ENCODE measurements at regions not wholly inside any gene's neighbourhood (a gene's known extent, or its start where the extent isn't known, plus 50 kb on each side); places are given as distances from the start of the nearest gene placed in this dataset.

DNA sequence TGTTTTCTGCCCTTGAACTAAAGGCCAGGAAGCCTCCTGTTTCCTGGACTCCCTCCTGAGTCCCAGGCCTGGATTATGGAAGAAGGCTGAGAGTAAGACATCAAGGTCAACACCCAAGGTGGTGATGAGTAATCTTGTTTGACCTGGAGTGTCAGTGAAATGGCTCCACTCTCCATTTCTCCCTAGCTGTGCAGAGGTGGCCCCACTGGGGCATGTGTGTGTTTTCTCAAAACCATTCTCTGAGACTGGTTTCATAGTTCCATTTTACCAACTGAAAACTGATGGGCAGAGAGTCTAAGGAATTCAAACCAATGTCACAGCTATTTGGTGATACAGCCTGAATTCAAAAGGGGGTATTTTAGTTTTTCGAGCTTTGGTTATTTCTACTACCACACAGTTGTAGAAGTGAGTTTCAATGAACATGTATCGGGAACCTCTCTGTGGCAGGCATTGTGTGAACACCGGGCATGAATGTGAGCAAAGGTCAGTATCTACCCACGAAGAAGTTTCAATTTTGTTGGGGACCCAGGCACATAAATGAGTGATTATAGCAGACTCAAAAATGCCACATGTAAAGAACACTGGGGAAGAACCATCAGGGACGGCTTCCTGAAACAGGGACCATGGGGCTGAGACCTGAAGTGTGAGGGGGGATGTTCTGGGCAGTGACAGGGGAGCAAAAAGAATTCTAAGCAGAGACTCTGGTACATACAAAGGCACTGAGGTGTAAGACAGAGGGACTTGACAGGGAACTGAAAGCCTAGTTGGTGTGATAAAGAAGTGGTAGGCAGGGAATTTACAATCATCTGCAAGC lies 269.6 kb upstream of the KLF4 start:
- Mint-ChIP-seq H3K4me3 (no peak overlapping the region), H3K4me1 (ENCODE audit: low read depth) (no peaks in the 10 kb centered on the region), H3K27me3 (ENCODE audit: low read depth) (no peaks in the 10 kb centered on the region), H3K36me3 (ENCODE audit: low read depth) (no peaks in the 10 kb centered on the region), H3K27ac (no peak overlapping the region), H3K9me3 (peaks cover 9% of the 10 kb centered on the region)
- no peak for DNase-seq (ENCODE audit: low spot score)

DNA sequence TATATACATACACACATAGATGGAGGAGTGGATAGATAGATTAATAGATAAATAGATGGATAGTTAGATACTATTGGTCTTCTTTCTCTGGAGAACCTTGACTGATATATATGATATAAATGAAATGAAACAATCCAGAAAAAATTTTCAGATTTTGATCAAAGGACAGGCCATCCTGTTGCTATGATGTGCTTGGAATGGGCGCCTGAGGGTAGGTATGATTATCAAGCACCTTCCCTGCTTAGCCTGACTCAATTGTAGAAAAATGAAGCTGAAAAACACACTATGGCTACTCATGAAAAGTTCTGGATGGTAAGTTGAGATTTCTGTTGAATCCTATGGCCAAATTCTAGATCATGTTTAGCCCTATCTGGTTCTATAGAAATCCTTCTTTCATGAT lies 266.5 kb upstream of the KLF4 start:
- Mint-ChIP-seq H3K4me1 (ENCODE audit: low read depth) (no peaks in the 10 kb centered on the region), H3K4me3 (no peak overlapping the region), H3K9me3 (peaks cover 4% of the 10 kb centered on the region), H3K27me3 (ENCODE audit: low read depth) (no peaks in the 10 kb centered on the region), H3K27ac (no peak overlapping the region), H3K36me3 (ENCODE audit: low read depth) (no peaks in the 10 kb centered on the region)
- DNase-seq (ENCODE audit: low spot score): no peak

DNA sequence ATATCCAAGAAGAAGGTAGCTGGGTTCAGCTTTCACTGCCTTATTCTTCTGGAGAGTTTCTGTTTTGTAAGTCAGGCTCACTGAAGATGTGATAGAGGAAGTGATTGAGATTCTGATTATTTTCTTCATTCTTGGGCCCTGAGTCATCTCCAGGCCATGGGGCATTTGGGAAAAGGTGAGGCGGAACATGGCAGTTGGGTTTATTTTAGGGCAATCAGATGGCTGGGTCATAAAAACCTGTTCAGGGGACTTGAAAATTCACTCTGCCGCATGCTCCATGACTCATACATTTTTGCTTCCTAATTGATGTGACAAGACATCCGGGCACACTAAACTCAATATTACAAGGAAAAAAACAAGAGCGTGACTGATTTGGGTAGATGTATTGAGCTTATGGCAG lies 265.7 kb upstream of the KLF4 start:
- Mint-ChIP-seq H3K4me1 (ENCODE audit: low read depth) (no peaks in the 10 kb centered on the region), H3K27me3 (ENCODE audit: low read depth) (no peaks in the 10 kb centered on the region), H3K4me3 (no peak overlapping the region), H3K27ac (no peak overlapping the region), H3K36me3 (ENCODE audit: low read depth) (no peaks in the 10 kb centered on the region), H3K9me3 (peaks cover 4% of the 10 kb centered on the region)
- no peak for DNase-seq (ENCODE audit: low spot score)

DNA sequence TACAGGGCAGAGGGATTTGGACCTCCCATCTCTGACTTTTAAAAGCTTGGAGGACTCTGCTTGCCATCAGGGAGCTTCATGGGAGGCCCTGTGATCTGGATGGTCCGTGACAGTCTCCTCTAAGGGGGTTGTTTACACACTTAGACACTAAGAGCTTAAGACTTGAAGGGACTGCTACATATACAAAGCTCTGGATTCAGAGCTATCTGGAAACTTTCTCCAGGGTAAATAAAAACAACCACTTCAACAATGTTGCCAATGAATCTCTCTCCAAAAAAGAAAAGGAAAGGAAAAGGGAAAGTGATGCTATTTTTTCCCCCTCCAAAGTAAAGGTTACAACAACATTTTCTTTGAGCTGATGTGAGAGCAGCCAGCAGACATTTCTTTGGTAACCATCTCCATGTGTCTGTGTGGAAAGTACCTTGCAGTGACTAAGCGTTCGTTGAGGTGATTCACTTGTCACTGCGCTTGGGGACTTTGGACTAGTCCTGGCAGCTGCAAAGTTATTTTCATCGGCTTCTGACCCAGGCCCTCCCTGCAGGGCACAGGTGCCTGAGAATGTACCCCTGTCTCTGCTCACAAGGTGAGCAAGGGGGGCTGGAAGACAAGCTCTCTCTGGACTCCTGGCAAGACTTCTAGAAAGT lies 262.1 kb upstream of the KLF4 start:
- Mint-ChIP-seq H3K4me3 (no peak overlapping the region), H3K4me1 (ENCODE audit: low read depth) (no peaks in the 10 kb centered on the region), H3K9me3 (no peaks in the 10 kb centered on the region), H3K36me3 (ENCODE audit: low read depth) (no peaks in the 10 kb centered on the region), H3K27ac (no peak overlapping the region), H3K27me3 (ENCODE audit: low read depth) (no peaks in the 10 kb centered on the region)
- DNase-seq (ENCODE audit: low spot score): no peak

DNA sequence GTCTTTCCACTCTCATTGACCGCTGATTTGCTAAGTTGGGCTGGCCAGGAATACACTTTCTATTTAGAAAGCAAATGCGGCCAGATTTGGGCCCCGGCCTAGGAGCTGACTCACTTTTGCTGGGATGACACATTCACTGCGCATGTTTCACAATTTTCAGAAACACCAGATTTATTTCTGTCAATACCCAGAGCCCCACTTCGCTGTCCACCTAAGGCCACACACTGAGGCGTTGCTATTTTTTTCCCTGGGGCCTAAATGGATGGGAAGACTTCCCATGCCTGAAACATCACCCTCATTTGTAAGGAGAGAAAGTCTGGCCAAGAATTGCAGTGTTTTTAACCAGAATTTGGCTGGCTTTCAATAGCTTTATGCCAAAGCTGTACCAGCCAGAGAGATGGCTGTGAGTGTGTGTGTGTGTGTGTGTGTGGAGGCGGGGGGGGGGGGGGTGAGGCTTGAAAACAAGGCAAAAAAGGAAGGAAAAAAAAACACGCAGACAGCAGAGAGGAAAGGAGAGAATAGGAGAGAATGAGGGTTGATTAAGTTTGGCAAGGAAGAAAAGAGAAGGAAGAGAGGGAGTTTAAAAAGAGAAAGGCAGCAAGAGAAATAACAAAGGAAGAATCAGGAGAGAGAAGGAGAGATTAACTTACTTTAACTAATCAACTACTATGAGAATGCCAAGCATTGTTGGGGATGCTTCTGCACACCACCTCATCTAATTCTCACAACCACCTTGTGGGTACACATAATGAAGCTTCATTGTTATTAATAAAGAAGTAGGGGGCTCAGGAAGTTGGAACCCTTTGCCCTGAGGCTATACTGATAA lies 261.4 kb upstream of the KLF4 start:
- Mint-ChIP-seq H3K36me3 (ENCODE audit: low read depth) (no peaks in the 10 kb centered on the region), H3K4me1 (ENCODE audit: low read depth) (no peaks in the 10 kb centered on the region), H3K27ac (no peak overlapping the region), H3K27me3 (ENCODE audit: low read depth) (no peaks in the 10 kb centered on the region), H3K4me3 (no peak overlapping the region), H3K9me3 (no peaks in the 10 kb centered on the region)
- no peak for DNase-seq (ENCODE audit: low spot score)

DNA sequence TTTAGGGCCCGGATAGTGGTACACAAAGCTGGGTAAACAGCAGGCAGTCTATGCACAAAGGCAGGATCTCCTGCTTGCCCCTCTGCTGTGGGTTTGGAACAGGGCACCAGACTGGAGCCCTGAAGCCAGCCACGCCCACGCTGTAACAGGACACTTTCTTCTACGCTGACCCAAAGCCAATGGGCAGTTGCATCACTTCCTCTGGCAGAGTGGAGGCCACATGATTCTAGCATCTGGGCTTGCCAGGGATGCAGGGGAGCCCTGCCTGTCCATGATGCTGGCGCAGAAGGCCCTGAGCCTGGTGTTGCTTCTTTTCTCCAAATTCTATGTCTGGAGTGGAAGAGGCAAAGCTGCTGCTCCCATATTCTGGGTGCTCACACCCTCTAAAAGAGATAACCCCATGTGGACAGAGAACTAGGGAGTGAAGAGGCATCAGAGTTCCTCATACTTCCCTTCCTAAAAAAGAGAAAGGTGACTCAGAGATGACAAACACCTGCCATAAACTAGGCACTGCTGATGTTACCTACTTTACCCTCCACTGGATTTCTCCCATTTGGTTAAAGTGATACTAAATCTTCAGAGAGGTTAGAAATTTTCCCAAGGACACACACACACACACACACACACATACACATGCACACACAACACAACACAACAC lies 260.3 kb upstream of the KLF4 start:
- Mint-ChIP-seq H3K4me1 (ENCODE audit: low read depth) (no peaks in the 10 kb centered on the region), H3K27me3 (ENCODE audit: low read depth) (no peaks in the 10 kb centered on the region), H3K9me3 (no peaks in the 10 kb centered on the region), H3K4me3 (no peak overlapping the region), H3K36me3 (ENCODE audit: low read depth) (no peaks in the 10 kb centered on the region), H3K27ac (no peak overlapping the region)
- no peak for DNase-seq (ENCODE audit: low spot score)

DNA sequence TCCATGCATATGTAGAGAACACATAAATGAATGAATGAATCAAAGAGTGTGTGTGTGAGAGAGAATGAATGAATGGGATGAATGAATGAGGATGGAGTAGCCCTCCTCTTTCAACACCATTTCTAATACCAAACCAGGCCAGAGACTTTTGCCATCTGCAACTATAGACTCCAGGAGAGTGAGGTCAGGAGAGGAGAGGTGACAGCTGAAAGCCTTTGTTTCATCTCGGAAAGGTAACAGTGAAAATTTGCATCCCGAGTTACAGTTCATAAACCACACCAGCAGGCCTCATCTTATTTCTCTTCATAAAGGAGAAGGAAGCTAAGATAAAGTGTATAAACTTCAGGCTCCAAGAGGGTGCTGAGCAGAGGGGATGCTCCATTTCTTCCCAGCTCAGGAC lies 255.3 kb upstream of the KLF4 start:
- no peak for DNase-seq (ENCODE audit: low spot score)
- no peaks in the 10 kb centered on the region for H3K27me3 Mint-ChIP-seq (ENCODE audit: low read depth)
- no peaks in the 10 kb centered on the region for H3K4me1 Mint-ChIP-seq (ENCODE audit: low read depth)
- no peak overlapping the region for H3K27ac Mint-ChIP-seq
- no peak overlapping the region for H3K4me3 Mint-ChIP-seq
- no peaks in the 10 kb centered on the region for H3K36me3 Mint-ChIP-seq (ENCODE audit: low read depth)
- H3K9me3 Mint-ChIP-seq: no peaks in the 10 kb centered on the region

DNA sequence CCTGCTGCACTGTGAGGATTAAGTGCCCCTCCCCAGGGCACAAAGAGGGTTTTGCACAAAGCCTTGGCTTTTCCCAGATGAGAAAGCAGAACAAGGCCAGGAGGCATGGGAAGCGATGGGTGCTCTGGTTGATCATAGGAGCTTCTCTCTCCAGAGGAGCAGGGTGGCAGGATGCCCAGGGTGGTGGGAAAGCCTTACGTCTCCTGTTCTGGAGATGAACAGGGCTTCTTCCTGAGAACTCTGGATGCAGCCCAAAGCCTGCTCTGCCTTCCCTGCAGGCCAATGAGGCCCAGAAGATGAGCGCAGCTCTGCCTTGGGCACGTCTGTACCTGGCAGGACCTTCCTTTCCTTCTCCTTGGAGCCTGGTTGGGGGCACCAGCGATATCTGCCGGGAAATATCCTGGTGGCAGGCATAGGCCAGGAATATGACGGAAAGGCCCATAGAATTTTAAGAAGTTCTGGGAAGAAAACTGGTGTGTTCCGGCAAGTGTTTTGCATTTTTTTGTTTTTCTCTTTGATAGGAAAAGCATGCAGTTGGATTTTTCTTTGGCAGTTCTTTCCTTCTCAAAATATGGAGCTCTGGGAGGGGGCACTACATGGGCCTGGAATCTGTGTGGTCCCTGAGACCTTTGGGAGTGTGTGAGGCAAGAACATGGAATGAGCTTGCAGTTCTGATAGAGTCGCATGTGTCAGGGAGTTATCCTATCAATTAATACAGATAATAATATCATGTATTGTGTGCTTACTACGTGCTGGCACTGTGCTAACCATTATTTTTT lies 253.2 kb upstream of the KLF4 start:
- Mint-ChIP-seq H3K4me1 (ENCODE audit: low read depth) (no peaks in the 10 kb centered on the region), H3K27ac (no peak overlapping the region), H3K9me3 (no peaks in the 10 kb centered on the region), H3K4me3 (no peak overlapping the region), H3K27me3 (ENCODE audit: low read depth) (no peaks in the 10 kb centered on the region), H3K36me3 (ENCODE audit: low read depth) (no peaks in the 10 kb centered on the region)
- no peak for DNase-seq (ENCODE audit: low spot score)

DNA sequence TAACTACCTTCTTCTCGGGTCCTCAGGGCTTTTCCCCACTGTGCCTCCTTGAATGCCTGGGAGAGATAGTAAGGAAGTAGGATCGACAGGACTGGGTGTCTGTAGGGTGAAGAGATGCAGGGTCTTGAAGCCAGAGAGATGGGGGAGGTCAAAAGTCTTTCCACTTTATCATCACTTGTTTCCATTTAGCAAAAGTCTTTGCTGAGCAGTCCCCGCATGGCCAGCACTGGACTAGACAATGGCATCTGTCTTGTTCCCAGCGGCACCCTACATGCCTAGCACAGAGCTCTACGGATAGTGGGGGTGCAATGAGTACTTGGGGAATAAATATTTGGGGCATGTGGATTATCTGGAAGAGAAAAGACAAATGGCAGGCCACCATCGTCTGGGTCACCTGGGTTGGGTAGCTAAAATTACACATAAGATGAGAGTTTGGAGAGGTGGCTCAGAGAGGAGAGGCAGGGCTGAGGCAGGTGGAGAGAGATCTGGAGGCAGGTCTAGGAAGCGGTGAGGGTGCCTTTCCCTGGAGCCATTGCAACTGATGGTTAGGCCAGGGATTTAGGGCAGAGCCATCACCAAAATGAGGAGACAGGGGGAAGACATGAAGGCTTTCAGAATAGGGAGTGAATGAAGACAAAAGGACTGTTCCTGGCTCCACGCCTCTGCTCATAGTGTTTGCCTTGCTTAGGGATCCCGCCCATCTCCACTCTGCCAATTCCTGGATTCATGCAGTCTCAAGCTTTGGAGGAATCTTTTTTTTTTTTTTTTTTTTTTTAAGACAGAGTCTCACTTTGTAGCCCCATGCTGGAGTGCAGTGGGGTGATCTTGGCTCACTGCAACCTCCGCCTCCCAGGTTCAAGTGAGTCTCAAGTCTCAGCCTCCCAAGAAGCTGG lies 250.8 kb upstream of the KLF4 start:
- Mint-ChIP-seq H3K9me3 (no peaks in the 10 kb centered on the region), H3K4me1 (ENCODE audit: low read depth) (no peaks in the 10 kb centered on the region), H3K4me3 (no peak overlapping the region), H3K27me3 (ENCODE audit: low read depth) (no peaks in the 10 kb centered on the region), H3K36me3 (ENCODE audit: low read depth) (no peaks in the 10 kb centered on the region), H3K27ac (no peak overlapping the region)
- DNase-seq (ENCODE audit: low spot score): no peak

DNA sequence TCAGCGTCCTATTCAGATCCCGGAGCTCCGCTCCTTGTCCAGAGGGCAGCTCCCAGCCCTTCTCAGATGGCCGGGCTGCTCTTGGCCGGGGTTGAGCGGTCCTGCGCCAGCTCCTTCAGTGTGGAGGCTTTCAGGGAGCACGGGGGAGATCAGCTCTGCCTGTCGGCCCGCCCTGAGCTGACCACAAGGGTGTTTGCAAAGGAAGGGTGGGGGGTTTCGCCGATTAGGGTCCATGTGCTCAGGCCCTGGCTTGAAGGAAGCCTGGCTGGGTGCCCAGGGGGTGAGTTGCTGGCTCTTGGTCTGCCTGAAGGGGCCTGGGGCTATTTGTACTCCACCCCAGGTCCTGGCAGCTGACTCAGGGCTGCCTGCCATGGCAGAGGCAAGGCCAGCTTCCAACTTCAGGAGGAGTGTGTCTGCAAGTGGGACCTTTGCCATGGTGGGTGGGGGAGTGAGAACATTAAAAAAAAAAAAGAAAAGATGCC lies 250.1 kb upstream of the KLF4 start:
- no peaks in the 10 kb centered on the region for H3K4me1 Mint-ChIP-seq (ENCODE audit: low read depth)
- no peaks in the 10 kb centered on the region for H3K27me3 Mint-ChIP-seq (ENCODE audit: low read depth)
- H3K4me3 Mint-ChIP-seq: no peak overlapping the region
- H3K36me3 Mint-ChIP-seq (ENCODE audit: low read depth): no peaks in the 10 kb centered on the region
- no peak overlapping the region for H3K27ac Mint-ChIP-seq
- DNase-seq (ENCODE audit: low spot score): no peak
- no peaks in the 10 kb centered on the region for H3K9me3 Mint-ChIP-seq

DNA sequence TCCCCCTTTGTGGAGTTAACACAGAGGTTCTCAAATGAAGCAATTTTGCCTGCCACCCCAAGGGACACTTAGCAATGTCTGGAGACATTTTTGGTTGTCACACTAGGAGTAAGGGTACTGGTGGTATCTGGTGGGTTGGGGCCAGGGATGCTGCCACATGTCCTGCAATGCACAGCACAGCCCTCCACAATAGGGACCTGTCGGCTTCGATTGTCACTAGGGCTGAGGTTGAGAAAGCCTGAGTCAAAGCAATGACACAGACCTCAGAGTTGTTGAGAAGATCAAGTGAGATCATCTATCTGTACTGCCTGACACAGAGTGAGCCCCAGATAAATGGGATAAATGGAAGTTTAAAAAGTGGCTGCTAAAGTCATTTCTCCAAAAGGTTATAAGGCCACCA lies 249.2 kb upstream of the KLF4 start:
- no peaks in the 10 kb centered on the region for H3K36me3 Mint-ChIP-seq (ENCODE audit: low read depth)
- DNase-seq (ENCODE audit: low spot score): no peak
- no peak overlapping the region for H3K27ac Mint-ChIP-seq
- H3K4me1 Mint-ChIP-seq (ENCODE audit: low read depth): no peaks in the 10 kb centered on the region
- H3K27me3 Mint-ChIP-seq (ENCODE audit: low read depth): no peaks in the 10 kb centered on the region
- no peaks in the 10 kb centered on the region for H3K9me3 Mint-ChIP-seq
- H3K4me3 Mint-ChIP-seq: no peak overlapping the region

DNA sequence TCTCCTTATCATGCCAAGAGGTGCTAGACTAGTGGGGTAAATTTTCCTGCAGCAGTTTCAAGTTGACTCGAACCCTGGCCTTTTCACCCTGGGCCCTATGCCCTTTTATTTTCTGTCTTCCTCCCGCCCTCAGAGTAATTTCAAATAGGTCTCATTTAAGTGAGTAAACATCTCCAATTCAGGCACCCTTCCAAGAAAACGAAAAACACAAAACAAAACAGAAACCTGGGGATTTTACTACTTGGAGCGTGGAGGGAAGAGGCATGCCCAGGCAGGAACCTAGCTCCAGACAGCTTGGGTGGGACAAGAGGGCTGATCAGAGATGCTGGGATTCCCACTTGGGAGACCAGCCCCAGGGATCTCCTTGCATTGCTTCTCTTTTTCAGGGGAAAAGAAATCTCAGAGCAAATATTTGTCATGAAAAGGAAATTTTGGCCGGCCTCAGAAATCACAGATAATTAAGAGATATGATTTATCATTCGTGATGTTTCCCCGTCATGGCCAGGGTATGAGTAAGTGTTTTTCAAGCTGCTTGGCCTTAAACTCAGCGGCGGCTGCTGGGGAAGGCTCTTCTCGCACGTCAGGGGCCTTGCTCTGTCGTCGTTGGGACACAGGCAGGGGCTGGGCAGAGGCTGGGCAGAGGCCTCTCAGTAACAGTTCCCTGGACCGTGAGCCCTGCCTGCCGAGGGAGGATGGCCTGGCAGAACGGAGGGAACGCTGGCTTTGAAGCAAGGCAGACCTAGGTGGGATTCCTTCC lies 248.6 kb upstream of the KLF4 start:
- no peak for DNase-seq (ENCODE audit: low spot score)
- Mint-ChIP-seq H3K9me3 (no peaks in the 10 kb centered on the region), H3K27ac (no peak overlapping the region), H3K27me3 (ENCODE audit: low read depth) (no peaks in the 10 kb centered on the region), H3K4me1 (ENCODE audit: low read depth) (no peaks in the 10 kb centered on the region), H3K4me3 (no peak overlapping the region), H3K36me3 (ENCODE audit: low read depth) (no peaks in the 10 kb centered on the region)

All from T-helper 2 cell treated with Interferon-gamma antibody and Interleukin-4, amounts not matched to agents 5 μg/mL and 100 μg/mL, for 36 hours (primary cell).